Activated T-cell treated with anti-CD3 and anti-CD28 coated beads, Interleukin-2, amount 50 U/mL, for 48 hours (primary cell): ENCODE measurements at regions not wholly inside any gene's neighbourhood (a gene's known extent, or its start where the extent isn't known, plus 50 kb on each side); places are given as distances from the start of the nearest gene placed in this dataset.
"Not testable (repeated sequence)": the region's sequence is repeated elsewhere in the genome, so short reads cannot be mapped to it uniquely, and the experiment has no call there.

Experiments
- DNase-seq, 2 experiments: peaks; one replicate each; pipeline ENCODE4 v3.0.0-alpha.2; 2020

GRCh38 chr1:239106689-239107088, 279.7 kb upstream of the CHRM3 start:
- not testable (repeated sequence) for DNase-seq

- DNase-seq: no peak
These were observed 287.8 kb upstream of the CHRM3 start for GRCh38 chr1:239098400-239099037.

GRCh38 chr1:239091537-239091936, 294.8 kb upstream of the CHRM3 start:
- no peak for DNase-seq

DNA sequence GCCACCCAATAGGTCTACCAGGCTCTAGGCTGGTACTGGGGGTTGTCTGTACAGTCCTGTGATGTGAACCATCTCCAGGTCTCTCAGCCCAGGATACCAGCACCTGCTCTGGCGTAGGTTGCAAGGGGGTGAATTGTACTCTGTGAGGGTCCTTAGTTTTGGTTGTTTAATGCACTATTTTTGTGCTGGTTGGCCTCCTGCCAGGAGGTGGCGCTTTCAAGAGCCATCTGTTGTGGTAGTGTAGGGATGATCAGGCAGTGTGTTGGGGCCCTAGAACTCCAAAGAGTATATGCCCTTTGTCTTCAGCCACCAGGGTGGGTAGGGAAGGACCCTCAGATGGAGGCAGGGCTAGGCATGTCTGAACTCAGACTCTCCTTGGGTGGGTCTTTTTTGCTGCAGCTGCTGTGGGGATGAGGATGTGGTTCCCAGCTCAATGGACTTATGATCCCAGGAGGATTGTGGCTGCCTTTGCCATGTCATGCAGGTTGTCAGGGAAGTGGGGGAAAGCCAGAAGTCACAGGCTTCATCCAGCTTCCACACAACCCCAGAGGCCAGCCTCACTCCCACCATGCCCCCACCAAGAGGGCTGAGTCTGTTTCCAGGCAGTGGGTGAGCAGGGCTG, 301.8 kb upstream of the CHRM3 start:
- DNase-seq: no peak

- DNase-seq: not testable (repeated sequence)
These were observed 304.4 kb upstream of the CHRM3 start for GRCh38 chr1:239081947-239082346.

- DNase-seq: no peak
These were observed 318.9 kb upstream of the CHRM3 start for GRCh38 chr1:239067480-239067879.

- DNase-seq: no peak
These were observed 319.3 kb upstream of the CHRM3 start for GRCh38 chr1:239067058-239067457.

DNA sequence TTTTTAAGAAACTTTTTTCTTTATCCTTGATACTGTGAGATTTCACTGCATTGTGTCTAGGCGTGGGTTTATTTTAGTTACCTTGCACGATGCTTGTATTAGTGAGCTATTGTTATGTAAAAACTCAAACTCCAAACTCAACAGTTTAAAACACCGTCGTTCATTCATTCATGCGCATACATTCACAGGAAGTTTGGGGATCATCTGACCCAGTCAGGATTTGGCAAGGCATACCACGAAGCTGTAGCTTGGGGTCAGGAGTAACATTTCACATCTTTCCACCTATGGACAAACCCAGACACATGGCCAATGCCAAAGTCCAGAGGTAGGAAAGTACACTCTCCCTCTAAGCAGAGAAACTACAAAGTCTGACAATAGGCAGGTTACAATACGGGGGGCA, 324.6 kb upstream of the CHRM3 start:
- DNase-seq: no peak

GRCh38 chr1:239058190-239058589, 328.2 kb upstream of the CHRM3 start:
- no peak for DNase-seq

DNA sequence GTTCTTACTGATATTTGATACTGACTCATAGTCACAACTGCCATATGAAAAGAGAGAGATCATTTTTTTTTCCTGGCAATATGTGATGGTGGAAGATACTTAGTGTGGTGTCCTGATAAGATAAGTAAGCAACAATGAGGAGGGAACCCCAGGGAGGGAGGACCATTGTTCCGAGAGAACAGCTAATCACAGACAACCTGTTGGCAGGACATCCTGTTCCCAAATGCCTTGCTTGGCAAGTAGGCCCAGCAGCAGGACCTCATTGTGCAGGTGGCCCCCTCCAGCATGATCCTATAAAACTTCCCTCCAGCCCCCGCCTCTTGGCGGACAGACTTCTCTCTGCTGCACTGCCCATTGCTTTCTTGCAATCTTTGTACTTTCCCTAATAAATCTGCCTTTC, 329.4 kb upstream of the CHRM3 start:
- DNase-seq: no peak

DNA sequence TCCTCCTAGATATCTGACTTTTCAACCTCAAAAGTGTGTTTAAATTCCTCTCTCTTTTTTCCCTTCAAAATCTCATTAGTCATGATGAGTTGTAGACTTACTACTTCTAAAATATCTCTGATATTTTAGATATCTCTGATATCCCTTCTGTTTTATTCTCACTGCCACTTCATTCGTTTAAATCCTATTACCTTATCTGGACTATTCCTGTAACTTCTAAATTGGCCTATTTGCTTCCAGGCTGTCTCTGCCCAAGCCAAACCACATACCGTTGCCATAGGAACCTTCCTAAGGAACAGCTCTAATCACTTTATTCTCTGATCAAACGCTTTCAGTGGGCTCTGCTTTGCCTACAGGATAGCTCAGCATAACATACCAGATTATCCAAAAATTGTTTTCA, 333.1 kb upstream of the CHRM3 start:
- DNase-seq: no peak

GRCh38 chr1:239049571-239049970, 336.8 kb upstream of the CHRM3 start:
- DNase-seq: no peak

GRCh38 chr1:239044829-239045228, 341.5 kb upstream of the CHRM3 start:
- no peak for DNase-seq

DNA sequence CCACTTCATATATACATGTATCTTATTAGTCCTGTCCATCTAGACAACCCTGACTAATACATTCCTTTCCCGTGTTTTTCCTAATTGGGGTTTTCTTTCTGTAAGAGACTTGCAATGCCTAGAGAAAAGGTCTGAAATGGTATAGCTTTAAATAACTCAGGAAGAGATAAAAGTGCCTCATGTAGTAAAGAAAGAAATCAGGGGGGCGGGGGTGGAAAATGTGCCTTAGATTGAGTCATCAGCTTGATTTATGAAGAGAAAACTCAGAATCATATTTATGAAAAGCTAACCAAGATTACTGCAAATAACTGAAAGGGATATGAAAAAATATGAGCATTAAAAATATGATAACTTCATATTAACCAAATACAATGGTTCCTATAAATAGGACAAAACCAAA, 345.8 kb upstream of the CHRM3 start:
- no peak for DNase-seq

DNA sequence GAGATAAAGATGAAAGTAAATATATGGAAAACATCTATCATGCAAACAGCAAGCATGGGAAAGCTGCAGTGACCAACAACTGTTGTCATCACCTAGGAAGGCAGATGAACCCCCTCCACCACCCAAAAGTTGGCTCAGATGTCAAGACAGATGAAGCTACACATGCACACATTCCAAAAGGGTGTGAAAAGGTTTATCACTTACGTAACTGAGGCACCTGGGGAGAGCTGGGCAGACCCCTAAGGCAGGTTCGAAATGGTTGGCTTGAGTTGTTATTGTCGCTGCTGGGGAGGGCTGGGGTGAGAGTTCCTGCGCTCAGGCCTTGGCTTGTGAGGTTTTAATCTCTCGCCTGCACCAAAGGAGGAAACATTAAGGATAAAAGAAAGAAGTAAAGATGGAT, 355.1 kb upstream of the CHRM3 start:
- DNase-seq: no peak

- no peak for DNase-seq
These were observed 360.2 kb upstream of the CHRM3 start for GRCh38 chr1:239025997-239026694.

GRCh38 chr1:239025223-239025622, 361.1 kb upstream of the CHRM3 start:
- DNase-seq: no peak

GRCh38 chr1:239023732-239024360, 362.5 kb upstream of the CHRM3 start:
- DNase-seq: no peak

DNA sequence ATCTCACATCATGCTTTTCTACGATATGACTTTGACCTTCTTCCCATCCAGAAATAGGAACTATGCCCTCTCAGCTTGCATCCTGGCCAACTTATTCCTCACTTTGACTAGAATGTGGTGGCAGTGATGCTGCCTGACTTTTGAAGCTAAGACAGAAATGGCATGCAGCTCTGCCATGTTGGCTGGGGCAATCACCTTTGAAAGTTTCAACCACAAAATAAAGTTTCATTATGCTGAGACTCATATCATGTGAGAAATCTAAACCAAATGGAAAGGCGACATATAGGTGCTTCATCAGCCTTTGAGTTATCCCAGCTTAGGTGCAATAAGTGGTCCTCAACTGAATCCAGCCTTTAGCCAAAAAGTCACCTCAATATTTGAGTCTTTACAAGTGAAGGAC, 370.0 kb upstream of the CHRM3 start:
- DNase-seq: no peak

GRCh38 chr1:239011382-239011781, 375.0 kb upstream of the CHRM3 start:
- DNase-seq: no peak

GRCh38 chr1:239008568-239008967, 377.8 kb upstream of the CHRM3 start:
- no peak for DNase-seq

DNA sequence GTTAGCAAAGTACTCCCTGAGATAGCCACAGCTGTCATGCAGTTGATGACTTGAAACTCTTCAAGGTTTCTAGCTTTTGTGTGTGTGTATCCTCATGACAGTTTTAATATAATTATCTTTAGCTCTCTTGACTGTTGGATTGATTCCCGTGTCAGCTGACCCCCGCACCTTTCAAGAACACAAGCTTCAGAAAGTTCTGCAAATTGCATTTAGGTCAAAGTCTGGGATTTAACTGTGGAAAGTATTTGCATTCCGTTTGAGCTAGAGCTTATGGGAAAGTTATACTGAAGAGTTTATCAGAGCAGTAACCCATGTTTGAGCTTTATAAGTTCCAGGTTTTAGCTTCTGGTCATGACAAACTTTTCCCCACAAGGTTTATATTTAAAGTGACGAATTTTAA, 380.1 kb upstream of the CHRM3 start:
- DNase-seq: no peak

DNA sequence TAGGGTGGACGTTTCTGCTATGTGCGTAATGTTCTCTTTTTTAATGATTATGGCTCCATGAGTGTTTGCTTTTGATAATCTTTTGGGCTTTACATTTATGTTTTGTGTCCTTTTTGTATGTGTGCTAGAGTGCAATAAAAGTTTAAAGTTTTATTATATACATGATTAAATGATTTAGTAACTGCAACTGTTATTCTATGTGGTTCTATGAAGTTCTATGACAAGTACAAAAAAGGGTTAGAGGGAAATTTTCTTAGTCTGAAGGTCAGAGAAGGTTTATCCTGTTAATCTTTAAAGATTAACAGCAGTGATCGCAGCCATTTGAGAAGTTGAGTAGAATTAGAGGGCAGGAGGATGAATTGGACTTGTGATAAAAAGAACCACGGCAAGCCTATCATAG, 386.4 kb upstream of the CHRM3 start:
- DNase-seq: no peak

GRCh38 chr1:238998577-238998976, 387.8 kb upstream of the CHRM3 start:
- no peak for DNase-seq
